Spleen (tissue), 11 donors: ENCODE measurements at regions not wholly inside any gene's neighbourhood (a gene's known extent, or its start where the extent isn't known, plus 50 kb on each side); places are given as distances from the start of the nearest gene placed in this dataset.
"Not testable (repeated sequence)": the region's sequence is repeated elsewhere in the genome, so short reads cannot be mapped to it uniquely, and the experiment has no call there.

Experiments
- DNase-seq: peaks from one replicate; pipeline ENCODE4 v3.0.0-alpha.2; 2020
- H3K27ac ChIP-seq, 8 donors: fragments of 200-600 bp; sonication (generic) in 7 of 8; 1 replicate in 4 of 8; 2 replicates in 4 of 8; pipeline versions ENCODE4 v1.5.0 to v1.8.0; 2016 to 2021; ENCODE audit warnings: inconsistent platforms in 4 of 8, mild to moderate bottlenecking in 4 of 8, moderate library complexity in 1 of 8
- H3K27me3 ChIP-seq, 7 donors: fragments of 200-600 bp; sonication (generic) in 6 of 7; replicated peaks in 1 of 7; 1 replicate in 4 of 7; 2 replicates in 3 of 7; pipeline versions ENCODE4 v1.5.0 to v1.8.0; 2016 to 2021; ENCODE audit warnings: inconsistent platforms in 3 of 7, mild to moderate bottlenecking in 1 of 7
- H3K36me3 ChIP-seq, 6 donors: fragments of 200-600 bp; sonication (generic) in 5 of 6; 1 replicate in 4 of 6; 2 replicates in 2 of 6; pipeline versions ENCODE4 v1.5.0 to v1.8.0; 2016 to 2021; ENCODE audit warnings: inconsistent platforms in 2 of 6
- H3K4me1 ChIP-seq, 6 donors: fragments of 200-600 bp; sonication (generic) in 5 of 6; 1 replicate in 3 of 6; 2 replicates in 3 of 6; pipeline versions ENCODE4 v1.5.0 to v1.8.0; 2016 to 2021; ENCODE audit warnings: inconsistent platforms in 3 of 6
- H3K4me3 ChIP-seq, 8 donors: fragments of 200-600 bp; sonication (generic) in 7 of 8; 1 replicate in 4 of 8; 2 replicates in 4 of 8; pipeline versions ENCODE4 v1.5.0 to v1.8.0; 2016 to 2021; ENCODE audit warnings: inconsistent platforms in 4 of 8, mild to moderate bottlenecking in 4 of 8, moderate library complexity in 2 of 8
- H3K9me3 ChIP-seq, 8 donors: fragments of 200-600 bp; sonication (generic) in 7 of 8; 1 replicate in 4 of 8; 2 replicates in 4 of 8; pipeline versions ENCODE4 v1.5.0 to v1.8.0; 2016 to 2021; ENCODE audit warnings: inconsistent platforms in 4 of 8
- POLR2A ChIP-seq, 3 donors: fragments of 450-650 bp; IDR thresholded peaks; one replicate each; pipeline ENCODE4 v1.5.1; 2017; ENCODE audit warnings: antibody characterized with exemption in 3 of 3, mild to moderate bottlenecking in 1 of 3
- POLR2AphosphoS5 ChIP-seq, 3 donors: sonication (generic); formaldehyde crosslinking; IDR thresholded peaks; one replicate each; pipeline ENCODE4 v1.5.1; 2017; ENCODE audit warnings: antibody characterized with exemption in 3 of 3
- WGBS, 5 donors: extraction: QIAGEN DNeasy Blood & Tissue Kit in 3 of 5; methylation state at CpG; one replicate each; pipeline versions ENCODE4 v1.1.5 to v1.1.7; 2013 to 2018; 5-methylcytosine and 5-hydroxymethylcytosine counted together
- intact Hi-C: fragments of 100-400 bp; cut with DNase I; formaldehyde crosslinking; loops from one replicate; pipeline ENCODE4 v1.15.0; 2023; ENCODE audit warnings: low total_unique reads
- TF ChIP-seq, protein P1 (sequence below), 11 experiments: fragments of 200-600 bp in 7 of 11; fragments of 450-650 bp in 4 of 11; sonication (generic) in 4 of 11; IDR thresholded peaks in 8 of 11; conservative IDR thresholded peaks in 3 of 11; 1 replicate in 7 of 11; 2 replicates in 4 of 11; pipeline versions ENCODE4 v1.4.0 to v1.8.0; 2016 to 2021; ENCODE audit warnings: antibody characterized with exemption in 11 of 11, inconsistent platforms in 4 of 11, mild to moderate bottlenecking in 1 of 11
- donor health status: healthy with polysubstance abuse.
- donor health status: DM: no; HTN: no; CAD: no; lungs with moderate emphysema.
- donor health status: DM: no; HTN: no; CAD: no.
- donor health status: Bipolar disorder and iron deficiency.
- donor health status: healthy.
- donor health status: DM: no; HTN: no; CAD: no.
- donor health status: DM: yes; HTN: yes; CAD: no.

DNA sequence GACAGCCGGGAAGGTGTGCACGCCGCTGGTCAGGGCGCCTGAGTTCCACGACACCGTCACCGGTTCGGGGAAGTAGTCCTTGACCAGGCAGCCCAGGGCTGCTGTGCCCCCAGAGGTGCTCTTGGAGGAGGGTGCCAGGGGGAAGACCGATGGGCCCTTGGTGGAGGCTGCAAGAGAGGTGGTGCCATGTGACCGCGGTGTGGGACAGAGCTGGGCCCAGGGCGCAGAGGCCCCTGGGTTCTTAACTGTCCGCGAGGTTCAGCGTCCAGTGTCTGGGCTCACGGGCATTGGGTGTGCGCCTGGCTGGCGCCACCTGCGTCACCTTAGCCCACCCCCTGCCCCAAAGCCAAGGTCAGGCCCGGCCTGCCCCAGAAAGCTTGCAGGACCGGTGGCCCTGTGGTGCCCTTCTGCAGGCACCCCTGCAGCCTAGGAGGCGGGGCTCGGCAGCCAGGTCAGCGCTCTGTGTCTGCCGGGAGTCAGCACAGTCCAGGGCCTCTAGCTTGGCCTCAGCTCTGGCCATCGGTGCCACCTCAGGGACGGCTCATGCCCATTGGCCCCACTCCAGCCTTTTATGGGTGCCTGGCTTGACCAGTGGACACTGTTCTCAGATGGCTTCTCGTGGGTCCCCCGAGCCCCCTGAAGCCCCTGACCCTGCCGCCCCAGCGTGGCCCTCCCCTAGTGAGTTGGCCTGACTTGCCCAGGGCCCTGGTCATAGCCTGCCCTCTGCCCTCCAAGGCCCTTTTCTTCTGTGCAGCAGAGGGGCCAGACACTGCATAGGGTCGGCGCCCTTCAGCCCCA is 216.7 kb downstream of the TMEM121 start:
- DNase-seq, result peak; percentile 68
- H3K27me3 ChIP-seq, H3K9me3 ChIP-seq, H3K27ac ChIP-seq, H3K36me3 ChIP-seq, H3K4me1 ChIP-seq, intact Hi-C loops: not testable (repeated sequence)
- peak overlapping the region in 1 of 8 donors; percentile 41 for H3K4me3 ChIP-seq
- peak in 1 of 3 donors; percentile 39 for TF ChIP-seq POLR2AphosphoS5 (IDR thresholded peaks at IDR 0.05)
- WGBS, 5 donors, result 71 to 84% (median 77%) methylated on average over 16 to 24 of the region's 33 CpGs

DNA sequence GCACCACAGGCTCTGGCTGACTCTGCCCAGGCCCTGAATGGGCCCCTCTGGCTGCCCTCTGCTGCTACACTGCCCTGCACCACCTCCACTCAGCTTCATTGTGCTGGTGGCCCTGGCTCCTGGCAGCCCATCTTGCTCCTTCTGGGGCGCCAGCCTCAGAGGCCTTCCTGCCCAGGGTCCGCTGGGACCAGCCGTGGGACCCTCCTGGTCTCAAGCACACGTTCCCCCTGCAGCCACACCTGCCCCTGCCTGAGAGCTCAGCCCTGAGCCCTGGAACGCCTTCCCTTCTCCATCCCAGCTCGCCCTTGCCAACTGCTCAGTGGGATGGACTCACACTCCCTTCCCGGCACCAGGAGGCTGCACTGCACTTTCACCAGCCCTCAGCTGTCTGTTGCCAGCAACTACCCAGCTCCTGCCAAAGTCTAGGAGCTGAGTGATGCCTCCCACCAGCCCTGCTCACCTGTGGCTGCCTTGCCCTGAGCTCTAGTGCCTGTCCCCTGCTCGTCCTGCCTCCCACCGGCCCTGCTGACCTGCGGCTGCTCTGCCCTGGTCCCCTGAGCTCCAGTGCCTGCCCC is 217.9 kb downstream of the TMEM121 start:
- H3K9me3 ChIP-seq, intact Hi-C loops, H3K36me3 ChIP-seq, H3K27ac ChIP-seq, H3K27me3 ChIP-seq: not testable (repeated sequence)
- 46 to 70% (median 62%) methylated on average over 4 to 9 of the region's 10 CpGs for WGBS, 5 donors
- peak; percentile 67 for DNase-seq
- Histone ChIP-seq H3K4me1 (peaks cover 0 to 15% (median 2%) of the 10 kb centered on the region in 6 donors), H3K4me3 (peak overlapping the region in 1 of 8 donors; percentile 35)

DNA sequence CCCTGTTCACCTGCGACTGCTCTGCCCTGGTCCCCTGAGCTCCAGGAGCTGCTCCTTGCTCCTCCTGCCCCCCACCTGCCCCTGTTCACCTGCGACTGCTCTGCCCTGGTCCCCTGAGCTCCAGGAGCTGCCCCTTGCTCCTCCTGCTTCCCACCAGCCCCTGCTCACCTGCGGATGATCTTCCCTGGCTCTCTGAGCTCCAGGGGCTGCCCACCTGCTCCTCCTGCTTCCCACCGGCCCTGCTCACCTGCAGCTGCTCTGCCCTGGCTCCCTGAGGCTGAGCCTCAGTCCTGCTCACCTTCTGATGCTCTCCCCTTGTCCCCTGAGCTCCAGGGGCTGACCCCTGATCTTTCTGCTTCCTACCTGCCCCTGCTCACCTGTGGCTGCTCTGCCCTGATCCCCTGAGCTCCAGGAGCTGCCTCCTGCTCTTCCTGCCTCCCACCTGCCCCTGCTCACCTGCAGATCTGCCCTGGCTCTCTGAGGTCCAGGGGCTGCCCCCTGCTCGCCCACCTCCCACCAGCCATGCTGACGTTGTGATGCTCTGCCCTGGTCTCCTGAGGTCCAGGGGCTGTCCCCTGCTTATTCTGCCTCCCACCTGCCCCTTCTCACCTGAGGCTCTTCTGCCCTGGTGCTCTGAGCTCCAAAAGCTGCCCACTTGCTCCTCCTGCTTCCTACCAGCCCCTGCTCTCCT is 219.2 kb downstream of the TMEM121 start:
- no peak for DNase-seq
- Histone ChIP-seq H3K27ac (peak overlapping the region in 6 of 8 donors; percentile 3 to 64 (median 32)), H3K4me3 (peak overlapping the region in 4 of 8 donors; percentile 23 to 56 (median 28)), H3K4me1 (peaks cover 0 to 15% (median 2%) of the 10 kb centered on the region in 6 donors), H3K9me3 (no peaks in the 10 kb centered on the region), H3K36me3 (no peaks in the 10 kb centered on the region), H3K27me3 (no peaks in the 10 kb centered on the region)
- TF ChIP-seq POLR2A (IDR thresholded peaks at IDR 0.05) (no peak), POLR2AphosphoS5 (IDR thresholded peaks at IDR 0.05) (no peak)
- intact Hi-C loops, result no loop called here
- 53 to 81% (median 68%) methylated on average over 6 of the region's 6 CpGs for WGBS, 5 donors

DNA sequence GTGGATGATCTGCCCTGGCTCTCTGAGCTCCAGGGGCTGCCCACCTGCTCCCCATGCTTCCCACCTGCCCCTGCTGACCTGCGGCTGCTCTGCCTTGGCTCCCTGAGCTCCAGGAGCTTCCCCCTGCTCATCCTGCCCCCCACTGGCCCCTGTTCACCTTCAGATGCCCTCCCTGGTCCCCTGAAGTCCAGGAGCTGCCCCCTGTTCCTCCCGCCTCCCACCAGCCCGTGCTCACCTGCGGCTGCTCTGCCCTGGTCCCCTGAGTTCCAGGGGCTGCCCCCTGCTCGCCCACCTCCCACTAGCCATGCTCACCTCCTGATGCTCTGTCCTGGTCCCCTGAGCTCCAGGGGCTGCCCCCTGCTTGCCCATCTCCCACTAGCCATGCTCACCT is 219.7 kb downstream of the TMEM121 start:
- peak; percentile 50 for DNase-seq
- peak overlapping the region in 6 of 8 donors; percentile 3 to 64 (median 32) for H3K27ac ChIP-seq
- peak overlapping the region in 4 of 8 donors; percentile 23 to 56 (median 28) for H3K4me3 ChIP-seq
- no peaks in the 10 kb centered on the region for H3K27me3 ChIP-seq
- no peaks in the 10 kb centered on the region for H3K36me3 ChIP-seq
- intact Hi-C loops, result no loop called here
- 82 to 91% (median 85%) methylated on average over 5 of the region's 5 CpGs for WGBS, 5 donors
- TF ChIP-seq POLR2AphosphoS5 (IDR thresholded peaks at IDR 0.05), result no peak
- TF ChIP-seq POLR2A (IDR thresholded peaks at IDR 0.05), result no peak
- TF ChIP-seq, protein P1, sequence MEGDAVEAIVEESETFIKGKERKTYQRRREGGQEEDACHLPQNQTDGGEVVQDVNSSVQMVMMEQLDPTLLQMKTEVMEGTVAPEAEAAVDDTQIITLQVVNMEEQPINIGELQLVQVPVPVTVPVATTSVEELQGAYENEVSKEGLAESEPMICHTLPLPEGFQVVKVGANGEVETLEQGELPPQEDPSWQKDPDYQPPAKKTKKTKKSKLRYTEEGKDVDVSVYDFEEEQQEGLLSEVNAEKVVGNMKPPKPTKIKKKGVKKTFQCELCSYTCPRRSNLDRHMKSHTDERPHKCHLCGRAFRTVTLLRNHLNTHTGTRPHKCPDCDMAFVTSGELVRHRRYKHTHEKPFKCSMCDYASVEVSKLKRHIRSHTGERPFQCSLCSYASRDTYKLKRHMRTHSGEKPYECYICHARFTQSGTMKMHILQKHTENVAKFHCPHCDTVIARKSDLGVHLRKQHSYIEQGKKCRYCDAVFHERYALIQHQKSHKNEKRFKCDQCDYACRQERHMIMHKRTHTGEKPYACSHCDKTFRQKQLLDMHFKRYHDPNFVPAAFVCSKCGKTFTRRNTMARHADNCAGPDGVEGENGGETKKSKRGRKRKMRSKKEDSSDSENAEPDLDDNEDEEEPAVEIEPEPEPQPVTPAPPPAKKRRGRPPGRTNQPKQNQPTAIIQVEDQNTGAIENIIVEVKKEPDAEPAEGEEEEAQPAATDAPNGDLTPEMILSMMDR (IDR thresholded peaks at IDR 0.05 in 8 of 11, conservative IDR thresholded peaks at IDR 0.05 in 3 of 11), result no peak
- peaks cover 0 to 15% (median 2%) of the 10 kb centered on the region in 6 donors for H3K4me1 ChIP-seq
- H3K9me3 ChIP-seq, result no peaks in the 10 kb centered on the region

DNA sequence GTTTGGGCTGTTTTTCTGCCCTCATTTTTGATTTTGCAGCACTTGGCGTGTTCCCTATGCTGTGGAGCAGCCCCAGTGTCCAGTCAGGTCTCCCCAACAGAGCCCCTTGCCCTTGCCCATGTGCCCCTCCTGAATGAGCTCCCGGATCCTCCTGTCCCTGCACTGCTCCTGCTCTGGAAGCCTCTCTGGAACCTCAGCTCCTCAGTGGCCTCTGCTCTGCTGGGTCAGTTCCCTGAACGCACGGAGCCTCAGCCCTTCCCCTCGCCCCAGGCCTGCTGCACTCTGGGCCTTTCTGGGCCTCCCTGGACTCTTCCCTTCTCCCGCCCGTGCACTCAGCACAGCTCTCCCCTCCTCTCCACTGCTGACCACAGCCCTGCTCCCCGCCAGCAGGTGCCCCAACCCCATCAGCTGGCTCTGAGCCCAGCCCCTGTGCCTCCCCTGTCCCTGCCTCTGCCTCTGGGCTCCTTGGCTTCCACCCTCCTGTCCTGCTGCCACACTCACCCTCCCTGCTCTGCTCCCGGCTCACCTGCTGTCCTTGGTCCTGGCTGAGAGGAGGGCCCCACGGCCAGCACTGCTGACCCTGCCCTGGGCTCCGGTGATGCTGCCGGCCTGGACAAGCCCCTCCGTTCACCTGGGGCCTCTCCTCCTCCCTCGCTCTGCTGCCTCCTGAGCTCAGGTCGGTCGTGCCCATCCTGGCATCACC is 220.6 kb downstream of the TMEM121 start:
- peak overlapping the region in 3 of 8 donors; percentile 43 to 64 (median 56) for H3K27ac ChIP-seq
- H3K27me3 ChIP-seq, H3K36me3 ChIP-seq, H3K9me3 ChIP-seq, DNase-seq, intact Hi-C loops: not testable (repeated sequence)
- H3K4me3 ChIP-seq, result peak overlapping the region in 5 of 8 donors; percentile 11 to 56 (median 25)
- WGBS, 5 donors, result 71 to 78% (median 74%) methylated on average over 16 of the region's 16 CpGs
- peaks cover 0 to 15% (median 2%) of the 10 kb centered on the region in 6 donors for H3K4me1 ChIP-seq

DNA sequence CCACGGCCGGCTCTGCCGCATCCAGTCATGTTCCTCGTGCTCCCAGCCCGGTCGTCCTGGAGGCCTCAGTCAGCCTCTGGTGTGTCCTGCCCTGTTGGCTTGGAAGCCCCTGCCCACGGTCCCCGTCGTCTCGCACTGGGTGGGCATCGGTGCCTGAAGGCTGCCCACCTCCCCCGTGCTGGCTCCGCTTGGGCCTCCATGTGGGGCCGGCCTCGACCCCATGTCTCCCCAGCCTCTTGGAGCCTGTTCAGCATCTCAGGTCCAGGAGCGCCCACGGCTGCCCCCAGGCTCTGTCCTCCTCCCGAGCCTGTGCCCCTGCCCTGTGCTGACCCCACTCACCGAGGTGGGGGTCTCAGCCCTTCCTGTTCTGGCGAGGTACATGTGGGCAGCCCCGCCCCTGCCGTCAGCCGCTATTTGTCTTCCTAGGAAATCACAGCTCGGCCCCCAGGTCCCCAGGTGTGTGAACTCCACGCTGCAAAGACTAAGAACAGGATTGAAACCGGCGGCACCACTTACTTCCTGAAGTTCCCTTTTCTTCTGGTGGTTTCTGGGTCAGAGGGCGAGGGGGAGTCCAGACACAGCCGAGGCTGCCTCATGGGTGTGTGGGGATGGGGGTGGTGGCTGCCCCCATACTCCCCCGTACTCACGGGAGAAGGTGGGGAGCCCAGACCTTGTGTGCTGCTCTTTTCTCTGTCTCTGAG is 221.3 kb downstream of the TMEM121 start:
- peak overlapping the region in 6 of 8 donors; percentile 11 to 56 (median 24) for H3K4me3 ChIP-seq
- peak; percentile 68 for DNase-seq
- H3K4me1 ChIP-seq, result peaks cover 0 to 15% (median 2%) of the 10 kb centered on the region in 6 donors
- H3K9me3 ChIP-seq, H3K36me3 ChIP-seq, H3K27me3 ChIP-seq, intact Hi-C loops: not testable (repeated sequence)
- WGBS, 5 donors, result 60 to 77% (median 64%) methylated on average over 27 to 31 of the region's 31 CpGs
- H3K27ac ChIP-seq, result peak overlapping the region in 4 of 8 donors; percentile 4 to 64 (median 50)
